Endodermal cell (in vitro differentiated cells): ENCODE measurements at regions not wholly inside any gene's neighbourhood (a gene's known extent, or its start where the extent isn't known, plus 50 kb on each side); places are given as distances from the start of the nearest gene placed in this dataset.

Source experiments
- DNase-seq: peaks from one replicate; pipeline ENCODE4 v3.0.0-alpha.2; 2017
- H3K27ac ChIP-seq: 2 replicates; pipeline ENCODE4 v1.5.1; 2013; ENCODE audit warnings: mild to moderate bottlenecking, low read depth, low read length, moderate library complexity
- H3K27me3 ChIP-seq: 2 replicates; pipeline ENCODE4 v1.6.1; 2013; ENCODE audit warnings: mild to moderate bottlenecking, low read length, moderate library complexity; ENCODE audit not compliant: insufficient read depth, control insufficient read depth, poor library complexity, severe bottlenecking
- H3K36me3 ChIP-seq: 2 replicates; pipeline ENCODE4 v1.7.0; 2013; ENCODE audit warnings: mild to moderate bottlenecking, low read length, moderate library complexity; ENCODE audit not compliant: control insufficient read depth, insufficient read depth
- H3K4me1 ChIP-seq: one replicate; pipeline ENCODE4 v1.7.0; 2013; ENCODE audit warnings: low read length; ENCODE audit not compliant: control insufficient read depth, insufficient read depth
- H3K4me3 ChIP-seq: 2 replicates; pipeline ENCODE4 v1.5.1; 2013; ENCODE audit warnings: mild to moderate bottlenecking, low read length, moderate library complexity
- H3K9ac ChIP-seq: 2 replicates; pipeline ENCODE4 v1.6.1; 2013; ENCODE audit warnings: mild to moderate bottlenecking, low read length, moderate library complexity; ENCODE audit not compliant: poor library complexity, severe bottlenecking; ENCODE audit errors: extremely low read depth
- H3K9me3 ChIP-seq: 2 replicates; pipeline ENCODE4 v1.6.1; 2013; ENCODE audit warnings: mild to moderate bottlenecking, low read length, moderate library complexity; ENCODE audit not compliant: control insufficient read depth
- H3K27ac Mint-ChIP-seq: 2 replicates; pipeline ENCODE4 v1.8.0; 2020; ENCODE audit warnings: mixed read lengths
- H3K27me3 Mint-ChIP-seq: 2 replicates; pipeline ENCODE4 v1.8.0; 2021; ENCODE audit warnings: mild to moderate bottlenecking, mixed read lengths; ENCODE audit not compliant: insufficient read depth
- H3K36me3 Mint-ChIP-seq: 2 replicates; pipeline ENCODE4 v1.8.0; 2020; ENCODE audit warnings: low read depth, mixed read lengths
- H3K4me1 Mint-ChIP-seq: 2 replicates; pipeline ENCODE4 v1.8.0; 2020; ENCODE audit warnings: mixed read lengths
- H3K4me3 Mint-ChIP-seq: 2 replicates; pipeline ENCODE4 v1.8.0; 2020; ENCODE audit warnings: mild to moderate bottlenecking, moderate library complexity, mixed read lengths
- H3K9me3 Mint-ChIP-seq: 2 replicates; pipeline ENCODE4 v1.8.0; 2020; ENCODE audit warnings: mild to moderate bottlenecking, mixed read lengths
- CTCF ChIP-seq: fragments of 200-600 bp; sonication (generic); conservative IDR thresholded peaks from 2 replicates; pipeline ENCODE4 v1.5.0; 2021; ENCODE audit warnings: antibody characterized with exemption, mild to moderate bottlenecking
- WGBS, 2 experiments: methylation state at CpG; one replicate each; pipeline versions ENCODE4 v1.1.5 to v1.1.7; 2013; ENCODE audit warnings: missing lambda C conversion rate in 2 of 2, mixed read lengths in 1 of 2; ENCODE audit not compliant: insufficient coverage in 1 of 2, insufficient read length in 1 of 2; 5-methylcytosine and 5-hydroxymethylcytosine counted together

- Histone ChIP-seq H3K4me3 (no peak overlapping the region), H3K9me3 (no peaks in the 10 kb centered on the region), H3K4me1 (peaks cover 5% of the 10 kb centered on the region), H3K36me3 (no peaks in the 10 kb centered on the region), H3K9ac (no peak overlapping the region), H3K27me3 (peaks cover 53% of the 10 kb centered on the region), H3K27ac (no peak overlapping the region)
- Mint-ChIP-seq H3K27ac (no peak overlapping the region), H3K9me3 (no peaks in the 10 kb centered on the region), H3K36me3 (no peaks in the 10 kb centered on the region), H3K27me3 (peaks cover 81% of the 10 kb centered on the region), H3K4me3 (no peak overlapping the region), H3K4me1 (peaks cover 49% of the 10 kb centered on the region)
- no peak for DNase-seq
- no peak for TF ChIP-seq CTCF
- WGBS, 2 experiments: 59 to 83% methylated on average over 2 to 3 of the region's 3 CpGs
Measured at GRCh38 chr12:83473408-83474095, 786.8 kb downstream of the TMTC2 start.

GRCh38 chr12:83472772-83473171 lies 786.1 kb downstream of the TMTC2 start:
- WGBS, 2 experiments: 94 to 100% methylated on average over 2 to 3 of the region's 3 CpGs
- Mint-ChIP-seq H3K4me3 (no peak overlapping the region), H3K27me3 (peaks cover 80% of the 10 kb centered on the region), H3K4me1 (peaks cover 48% of the 10 kb centered on the region), H3K27ac (no peak overlapping the region), H3K9me3 (no peaks in the 10 kb centered on the region), H3K36me3 (no peaks in the 10 kb centered on the region)
- peaks cover 56% of the 10 kb centered on the region for H3K27me3 ChIP-seq
- no peak for TF ChIP-seq CTCF
- H3K36me3 ChIP-seq: no peaks in the 10 kb centered on the region
- H3K9me3 ChIP-seq: no peaks in the 10 kb centered on the region
- no peak overlapping the region for H3K4me3 ChIP-seq
- H3K4me1 ChIP-seq: peaks cover 3% of the 10 kb centered on the region
- no peak for DNase-seq
- no peak overlapping the region for H3K9ac ChIP-seq
- H3K27ac ChIP-seq: no peak overlapping the region

- Histone ChIP-seq H3K27ac (no peak overlapping the region), H3K27me3 (peaks cover 60% of the 10 kb centered on the region), H3K36me3 (no peaks in the 10 kb centered on the region), H3K4me3 (no peak overlapping the region), H3K9me3 (no peaks in the 10 kb centered on the region), H3K4me1 (no peaks in the 10 kb centered on the region), H3K9ac (no peak overlapping the region)
- H3K9me3 Mint-ChIP-seq: no peaks in the 10 kb centered on the region
- no peak for DNase-seq
- H3K36me3 Mint-ChIP-seq: no peaks in the 10 kb centered on the region
- peaks cover 80% of the 10 kb centered on the region for H3K27me3 Mint-ChIP-seq
- peaks cover 44% of the 10 kb centered on the region for H3K4me1 Mint-ChIP-seq
- H3K27ac Mint-ChIP-seq: no peak overlapping the region
- no peak for TF ChIP-seq CTCF
- no peak overlapping the region for H3K4me3 Mint-ChIP-seq
- WGBS, 2 experiments: 91 to 100% methylated on average over 3 to 4 of the region's 4 CpGs
Measured at GRCh38 chr12:83472350-83472749, 785.6 kb downstream of the TMTC2 start.
